ENCODE measurements at regions not wholly inside any gene's neighbourhood (a gene's known extent, or its start where the extent isn't known, plus 50 kb on each side); places are given as distances from the start of the nearest gene placed in this dataset.

DNA sequence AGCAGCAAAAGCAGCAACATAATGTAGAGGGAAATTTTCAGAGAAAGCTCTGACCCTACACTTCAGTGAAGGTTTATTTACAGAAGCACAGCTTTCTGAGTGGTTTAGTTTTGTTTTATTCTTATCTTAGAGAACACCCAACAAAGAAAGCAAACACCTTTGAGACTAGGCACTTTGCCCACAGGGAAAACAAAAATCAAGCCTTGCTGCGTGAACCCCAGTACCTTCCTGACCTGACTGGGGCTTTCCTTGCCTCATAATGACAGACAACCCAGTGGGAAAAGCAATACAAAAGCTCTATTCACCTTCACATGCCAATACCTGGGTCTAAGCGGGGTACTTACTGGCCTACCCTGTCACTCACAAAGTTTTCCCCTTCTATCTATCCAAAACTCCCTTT is 189.8 kb downstream of the HINT1 start:
- TF ChIP-seq, protein P1, sequence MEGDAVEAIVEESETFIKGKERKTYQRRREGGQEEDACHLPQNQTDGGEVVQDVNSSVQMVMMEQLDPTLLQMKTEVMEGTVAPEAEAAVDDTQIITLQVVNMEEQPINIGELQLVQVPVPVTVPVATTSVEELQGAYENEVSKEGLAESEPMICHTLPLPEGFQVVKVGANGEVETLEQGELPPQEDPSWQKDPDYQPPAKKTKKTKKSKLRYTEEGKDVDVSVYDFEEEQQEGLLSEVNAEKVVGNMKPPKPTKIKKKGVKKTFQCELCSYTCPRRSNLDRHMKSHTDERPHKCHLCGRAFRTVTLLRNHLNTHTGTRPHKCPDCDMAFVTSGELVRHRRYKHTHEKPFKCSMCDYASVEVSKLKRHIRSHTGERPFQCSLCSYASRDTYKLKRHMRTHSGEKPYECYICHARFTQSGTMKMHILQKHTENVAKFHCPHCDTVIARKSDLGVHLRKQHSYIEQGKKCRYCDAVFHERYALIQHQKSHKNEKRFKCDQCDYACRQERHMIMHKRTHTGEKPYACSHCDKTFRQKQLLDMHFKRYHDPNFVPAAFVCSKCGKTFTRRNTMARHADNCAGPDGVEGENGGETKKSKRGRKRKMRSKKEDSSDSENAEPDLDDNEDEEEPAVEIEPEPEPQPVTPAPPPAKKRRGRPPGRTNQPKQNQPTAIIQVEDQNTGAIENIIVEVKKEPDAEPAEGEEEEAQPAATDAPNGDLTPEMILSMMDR (IDR thresholded peaks at IDR 0.05; ENCODE audit: unreplicated experiment): no peak
- CTCF ChIA-PET: interaction anchor here (0.6 kb wide), 1 partner anchor 146 kb away, joined by 3 read pairs; no protein-coding TSS in a partner anchor
- Mint-ChIP-seq H3K27me3 (ENCODE audit: insufficient read depth, unreplicated experiment) (no peaks in the 10 kb centered on the region), H3K27ac (ENCODE audit: low read depth, unreplicated experiment) (peak overlapping the region; percentile 83), H3K4me3 (ENCODE audit: unreplicated experiment) (no peak overlapping the region), H3K36me3 (ENCODE audit: insufficient read depth, unreplicated experiment) (no peaks in the 10 kb centered on the region), H3K4me1 (ENCODE audit: insufficient read depth, unreplicated experiment) (peaks cover 31% of the 10 kb centered on the region), H3K9me3 (ENCODE audit: unreplicated experiment) (peaks cover 7% of the 10 kb centered on the region)
- POLR2A ChIA-PET: interaction anchor here (0.8 to 1.5 kb wide), 5 partner anchors 9 to 50 kb away, joined by 3 to 5 read pairs (median 4); no protein-coding TSS in a partner anchor
- DNase-seq (ENCODE audit: unreplicated experiment): no peak
- BruUV-seq (replicated peaks): no TSS peak
- intact Hi-C loops (cut with micrococcal nuclease): no loop called here

DNA sequence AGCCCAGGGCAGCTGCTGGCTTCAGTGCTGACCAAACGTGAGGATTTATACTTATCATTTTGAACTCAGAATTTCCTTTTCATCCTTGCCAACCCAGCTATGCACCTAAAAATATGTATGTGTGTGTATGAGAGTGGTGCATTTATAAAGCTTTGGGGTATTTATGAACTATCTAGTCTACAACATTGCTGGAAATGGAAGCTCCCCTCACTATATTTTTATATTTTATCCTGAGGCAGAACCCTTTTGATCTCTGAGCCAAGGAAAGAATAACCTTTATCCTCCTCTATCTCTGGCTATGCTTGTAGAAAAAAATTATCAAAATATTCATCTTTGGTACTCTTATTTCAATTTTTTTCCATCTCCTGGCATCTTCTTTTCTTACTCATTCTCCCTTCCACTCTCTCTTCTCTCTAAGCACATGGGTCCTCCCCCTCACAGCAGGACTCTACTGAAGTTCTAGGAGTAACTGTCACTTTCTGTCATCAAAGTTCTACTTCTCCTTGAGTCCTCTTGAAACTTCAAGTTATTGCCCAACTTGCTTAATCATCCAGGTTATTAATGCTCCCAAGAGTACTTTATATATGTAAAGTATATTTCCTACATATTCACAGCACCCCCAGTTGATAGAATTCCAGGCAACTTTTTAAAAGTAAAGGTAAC is 190.9 kb downstream of the HINT1 start:
- no TSS peak for BruUV-seq (replicated peaks)
- H3K36me3 Mint-ChIP-seq (ENCODE audit: insufficient read depth, unreplicated experiment): no peaks in the 10 kb centered on the region
- H3K9me3 Mint-ChIP-seq (ENCODE audit: unreplicated experiment): peaks cover 7% of the 10 kb centered on the region
- ChIA-PET CTCF (interaction anchor here (0.7 to 1.0 kb wide), 2 partner anchors 88 to 103 kb away, joined by 4 read pairs; no protein-coding TSS in a partner anchor), POLR2A (interaction anchor here (0.9 to 1.4 kb wide), 2 partner anchors 34 to 49 kb away, joined by 3 read pairs; no protein-coding TSS in a partner anchor)
- H3K27me3 Mint-ChIP-seq (ENCODE audit: insufficient read depth, unreplicated experiment): no peaks in the 10 kb centered on the region
- peaks cover 31% of the 10 kb centered on the region for H3K4me1 Mint-ChIP-seq (ENCODE audit: insufficient read depth, unreplicated experiment)
- H3K27ac Mint-ChIP-seq (ENCODE audit: low read depth, unreplicated experiment): no peak overlapping the region
- intact Hi-C loops (cut with micrococcal nuclease): no loop called here
- H3K4me3 Mint-ChIP-seq (ENCODE audit: unreplicated experiment): no peak overlapping the region
- DNase-seq (ENCODE audit: unreplicated experiment): no peak
- TF ChIP-seq, protein P1 (IDR thresholded peaks at IDR 0.05; ENCODE audit: unreplicated experiment): no peak

DNA sequence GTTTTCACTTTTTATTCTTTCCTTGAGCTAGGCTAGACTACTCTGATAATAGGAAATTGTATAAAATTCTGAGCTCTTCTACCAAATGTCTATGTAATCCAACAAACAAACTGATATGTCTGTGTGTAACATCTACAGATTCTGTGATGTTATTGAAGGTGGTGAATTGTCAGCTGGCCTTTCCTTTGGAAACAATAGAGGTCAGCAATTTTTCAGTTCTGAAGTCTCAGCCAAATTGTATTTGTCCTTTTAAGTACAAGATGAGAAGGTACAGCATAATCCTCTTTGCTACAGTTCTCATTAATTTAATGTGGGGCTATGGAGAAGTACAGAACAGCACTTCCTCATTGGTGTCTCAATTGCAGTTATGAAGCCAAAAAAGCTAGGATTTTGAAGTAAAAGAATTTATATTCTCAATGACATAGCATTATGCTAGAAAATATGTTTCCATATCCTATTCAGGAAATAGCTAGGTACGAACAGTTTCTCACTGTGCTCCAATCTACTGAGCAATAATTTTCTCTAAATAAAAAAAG is 198.0 kb downstream of the HINT1 start:
- DNase-seq (ENCODE audit: unreplicated experiment): no peak
- H3K4me1 Mint-ChIP-seq (ENCODE audit: insufficient read depth, unreplicated experiment): peaks cover 6% of the 10 kb centered on the region
- ChIA-PET CTCF (no interaction called here), POLR2A (interaction anchor here (0.9 to 1.6 kb wide), 4 partner anchors 9 to 34 kb away, joined by 3 to 4 read pairs (median 4); no protein-coding TSS in a partner anchor)
- TF ChIP-seq, protein P1 (IDR thresholded peaks at IDR 0.05; ENCODE audit: unreplicated experiment): no peak
- H3K4me3 Mint-ChIP-seq (ENCODE audit: unreplicated experiment): no peak overlapping the region
- H3K27me3 Mint-ChIP-seq (ENCODE audit: insufficient read depth, unreplicated experiment): no peaks in the 10 kb centered on the region
- BruUV-seq (replicated peaks): no TSS peak
- peaks cover 7% of the 10 kb centered on the region for H3K9me3 Mint-ChIP-seq (ENCODE audit: unreplicated experiment)
- no peaks in the 10 kb centered on the region for H3K36me3 Mint-ChIP-seq (ENCODE audit: insufficient read depth, unreplicated experiment)
- intact Hi-C loops (cut with micrococcal nuclease): no loop called here
- no peak overlapping the region for H3K27ac Mint-ChIP-seq (ENCODE audit: low read depth, unreplicated experiment)

DNA sequence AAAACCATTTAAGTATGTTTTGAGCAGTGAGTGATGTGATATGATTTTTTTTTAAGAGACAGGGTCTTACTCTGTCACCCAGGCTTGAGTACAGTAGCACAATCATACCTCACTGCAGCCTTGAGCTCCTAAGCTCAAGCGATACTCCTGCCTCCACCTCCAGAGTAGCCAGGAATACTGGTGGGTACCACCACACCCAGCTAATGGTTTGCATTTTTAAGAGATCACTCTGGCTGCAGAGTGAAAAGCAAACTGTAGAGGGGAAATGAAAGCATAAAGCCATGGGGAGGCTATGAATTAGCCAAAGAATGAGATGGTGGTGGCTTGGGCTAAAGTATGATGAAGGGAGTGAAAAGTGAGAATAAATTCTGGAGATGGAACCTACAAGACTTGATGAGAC is 199.1 kb downstream of the HINT1 start:
- intact Hi-C loops (cut with micrococcal nuclease): no loop called here
- TF ChIP-seq, protein P1 (IDR thresholded peaks at IDR 0.05; ENCODE audit: unreplicated experiment): no peak
- CTCF ChIA-PET: interaction anchor here (0.6 kb wide), 2 partner anchors 213 to 1113 kb away, joined by 3 to 5 read pairs; no protein-coding TSS in a partner anchor
- BruUV-seq (replicated peaks): no TSS peak
- POLR2A ChIA-PET: interaction anchor here (1.0 to 1.6 kb wide), 2 partner anchors 9 to 10 kb away, joined by 3 to 4 read pairs; no protein-coding TSS in a partner anchor
- no peaks in the 10 kb centered on the region for H3K36me3 Mint-ChIP-seq (ENCODE audit: insufficient read depth, unreplicated experiment)
- H3K4me3 Mint-ChIP-seq (ENCODE audit: unreplicated experiment): no peak overlapping the region
- peaks cover 6% of the 10 kb centered on the region for H3K4me1 Mint-ChIP-seq (ENCODE audit: insufficient read depth, unreplicated experiment)
- no peaks in the 10 kb centered on the region for H3K27me3 Mint-ChIP-seq (ENCODE audit: insufficient read depth, unreplicated experiment)
- peaks cover 2% of the 10 kb centered on the region for H3K9me3 Mint-ChIP-seq (ENCODE audit: unreplicated experiment)
- DNase-seq (ENCODE audit: unreplicated experiment): no peak
- no peak overlapping the region for H3K27ac Mint-ChIP-seq (ENCODE audit: low read depth, unreplicated experiment)
